ENCODE measurements at regions not wholly inside any gene's neighbourhood (a gene's known extent, or its start where the extent isn't known, plus 50 kb on each side); places are given as distances from the start of the nearest gene placed in this dataset.

DNA sequence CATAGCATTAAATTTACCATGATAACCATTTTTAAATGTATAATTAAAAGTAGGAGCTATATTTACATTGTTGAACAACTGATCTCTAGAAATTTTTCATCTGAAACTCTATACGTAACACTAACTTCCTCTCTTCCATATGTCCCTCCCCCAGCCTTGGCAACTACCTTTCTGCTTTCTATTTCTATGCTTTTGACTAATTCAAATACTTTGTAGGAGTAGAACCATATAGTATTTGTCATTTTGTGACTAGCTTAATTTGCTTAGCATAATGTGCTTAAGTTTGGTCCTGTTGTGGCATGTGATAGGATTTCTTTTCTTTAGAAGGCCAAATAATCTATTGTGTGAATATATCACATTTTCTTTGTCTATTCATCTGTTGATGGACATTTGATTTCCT, 225.3 kb upstream of the POT1 start:
- peaks cover 0 to 5% of the 10 kb centered on the region in 2 donors for H3K9me3 ChIP-seq
- ATAC-seq (no peak), DNase-seq (no peak)
- TF ChIP-seq, protein P1, sequence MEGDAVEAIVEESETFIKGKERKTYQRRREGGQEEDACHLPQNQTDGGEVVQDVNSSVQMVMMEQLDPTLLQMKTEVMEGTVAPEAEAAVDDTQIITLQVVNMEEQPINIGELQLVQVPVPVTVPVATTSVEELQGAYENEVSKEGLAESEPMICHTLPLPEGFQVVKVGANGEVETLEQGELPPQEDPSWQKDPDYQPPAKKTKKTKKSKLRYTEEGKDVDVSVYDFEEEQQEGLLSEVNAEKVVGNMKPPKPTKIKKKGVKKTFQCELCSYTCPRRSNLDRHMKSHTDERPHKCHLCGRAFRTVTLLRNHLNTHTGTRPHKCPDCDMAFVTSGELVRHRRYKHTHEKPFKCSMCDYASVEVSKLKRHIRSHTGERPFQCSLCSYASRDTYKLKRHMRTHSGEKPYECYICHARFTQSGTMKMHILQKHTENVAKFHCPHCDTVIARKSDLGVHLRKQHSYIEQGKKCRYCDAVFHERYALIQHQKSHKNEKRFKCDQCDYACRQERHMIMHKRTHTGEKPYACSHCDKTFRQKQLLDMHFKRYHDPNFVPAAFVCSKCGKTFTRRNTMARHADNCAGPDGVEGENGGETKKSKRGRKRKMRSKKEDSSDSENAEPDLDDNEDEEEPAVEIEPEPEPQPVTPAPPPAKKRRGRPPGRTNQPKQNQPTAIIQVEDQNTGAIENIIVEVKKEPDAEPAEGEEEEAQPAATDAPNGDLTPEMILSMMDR (IDR thresholded peaks at IDR 0.05): no peak
- no peaks in the 10 kb centered on the region for H3K27me3 ChIP-seq
- H3K4me1 ChIP-seq: no peaks in the 10 kb centered on the region
- H3K4me3 ChIP-seq: no peak overlapping the region
- H3K27ac ChIP-seq: no peak overlapping the region
- H3K36me3 ChIP-seq: no peaks in the 10 kb centered on the region
- intact Hi-C loops (cut with DNase I): no loop called here

DNA sequence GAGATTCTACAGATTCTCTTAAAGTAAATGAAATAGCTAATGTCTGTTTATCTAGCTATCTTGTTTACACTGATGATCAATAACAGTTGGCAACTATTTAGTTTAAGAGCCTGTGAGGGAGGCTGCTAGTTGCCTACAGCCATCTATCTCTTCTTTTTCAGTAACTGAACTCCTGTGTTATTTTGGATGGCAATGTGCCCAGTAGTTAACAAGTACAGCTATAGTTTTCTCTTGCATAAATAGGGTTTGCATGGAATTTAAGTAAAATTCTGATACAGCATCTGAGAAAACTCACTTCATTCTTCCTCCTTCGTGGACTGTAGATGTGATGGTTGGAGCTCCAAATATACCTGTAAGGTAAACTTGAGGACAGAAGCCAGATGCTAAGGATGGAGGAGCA, 219.5 kb upstream of the POT1 start:
- H3K9me3 ChIP-seq: no peaks in the 10 kb centered on the region
- no peak for ATAC-seq
- no peak overlapping the region for H3K4me3 ChIP-seq
- no peaks in the 10 kb centered on the region for H3K36me3 ChIP-seq
- no peaks in the 10 kb centered on the region for H3K4me1 ChIP-seq
- TF ChIP-seq, protein P1 (IDR thresholded peaks at IDR 0.05): no peak
- intact Hi-C loops (cut with DNase I): no loop called here
- H3K27me3 ChIP-seq: no peaks in the 10 kb centered on the region
- peak in 1 of 4 donors; percentile 3 for DNase-seq
- no peak overlapping the region for H3K27ac ChIP-seq

DNA sequence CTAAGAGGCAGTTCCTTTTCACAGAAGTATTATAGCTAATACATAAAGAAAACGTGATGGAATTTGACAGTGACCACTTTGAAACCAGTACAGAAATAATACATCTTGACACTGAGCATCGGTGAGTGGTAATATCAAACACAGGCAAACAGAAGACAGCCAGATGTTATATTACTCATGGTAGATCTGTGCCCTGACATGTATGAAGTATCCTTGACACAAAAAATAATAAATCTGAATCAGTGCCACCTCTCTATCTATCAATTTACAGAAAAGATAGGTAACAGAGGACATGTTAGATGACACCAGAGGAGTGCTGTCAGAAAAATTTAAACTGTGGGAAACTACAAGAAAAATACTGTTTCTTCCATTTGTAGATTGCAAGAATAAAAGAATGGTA, 217.4 kb upstream of the POT1 start:
- Histone ChIP-seq H3K4me3 (no peak overlapping the region), H3K27me3 (no peaks in the 10 kb centered on the region), H3K9me3 (no peaks in the 10 kb centered on the region), H3K4me1 (no peaks in the 10 kb centered on the region), H3K36me3 (no peaks in the 10 kb centered on the region), H3K27ac (no peak overlapping the region)
- DNase-seq: no peak
- intact Hi-C loops (cut with DNase I): no loop called here
- TF ChIP-seq, protein P1 (IDR thresholded peaks at IDR 0.05): no peak
- ATAC-seq: no peak

DNA sequence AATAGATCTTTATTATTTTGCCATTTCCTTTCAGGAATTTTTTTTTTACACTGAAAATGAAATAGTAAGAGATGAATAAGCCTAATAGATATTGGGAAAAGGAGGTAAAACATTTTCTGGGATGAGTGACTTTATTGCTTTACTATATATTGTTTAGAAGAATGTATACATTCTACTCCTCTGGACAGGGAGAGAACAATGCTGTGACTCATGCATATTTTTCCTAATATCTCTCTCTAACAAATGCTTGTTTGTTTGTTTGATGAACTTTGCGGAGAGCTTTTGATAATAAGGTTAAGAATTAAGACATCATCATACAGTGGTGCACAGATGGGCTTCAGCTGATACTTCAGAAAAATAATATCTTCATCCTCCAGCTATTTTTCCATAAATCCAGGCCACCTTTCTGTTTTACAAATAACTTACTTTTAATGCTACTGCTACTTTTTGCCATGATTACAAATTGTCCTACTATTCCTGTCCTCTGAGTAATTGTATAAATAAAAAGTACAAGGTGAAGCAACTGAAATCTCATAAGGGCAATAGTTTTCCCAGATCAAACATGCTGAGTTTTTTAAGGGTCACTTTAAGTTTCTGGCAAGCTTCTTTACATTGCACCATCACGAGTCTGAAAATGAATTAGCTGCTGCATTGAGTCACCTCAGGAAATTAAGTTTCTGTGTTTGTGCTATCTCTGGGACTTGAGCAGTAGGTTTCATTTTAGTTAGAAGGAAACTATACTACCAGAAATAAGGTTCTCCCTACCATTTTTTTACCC, 207.3 kb upstream of the POT1 start:
- Histone ChIP-seq H3K27me3 (no peaks in the 10 kb centered on the region), H3K9me3 (no peaks in the 10 kb centered on the region), H3K4me1 (no peaks in the 10 kb centered on the region), H3K4me3 (no peak overlapping the region), H3K36me3 (no peaks in the 10 kb centered on the region), H3K27ac (peak overlapping the region in 1 of 2 donors; percentile 14)
- intact Hi-C loops (cut with DNase I): no loop called here
- DNase-seq (peak in 2 of 4 donors; percentile 4 to 27), ATAC-seq (peak; percentile 86)
- TF ChIP-seq, protein P1 (IDR thresholded peaks at IDR 0.05): no peak

DNA sequence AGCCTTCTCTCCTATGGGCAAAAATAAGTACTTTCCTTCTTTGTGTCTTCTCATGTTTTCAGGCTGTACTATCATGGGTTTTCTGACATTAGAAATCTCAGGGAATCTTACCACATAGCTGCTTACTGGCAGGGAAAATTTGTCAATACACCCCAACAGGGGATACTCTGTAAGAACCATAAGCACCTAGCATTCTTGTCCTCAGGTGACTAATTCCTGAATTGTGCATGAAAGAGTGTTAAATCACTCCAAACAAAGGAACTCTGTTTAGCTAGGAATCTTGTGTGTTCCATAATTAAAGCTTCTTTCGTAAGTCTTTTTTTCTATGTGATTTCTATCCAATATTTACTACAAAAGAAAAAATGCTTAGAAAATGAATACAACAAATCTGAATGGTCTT, 206.7 kb upstream of the POT1 start:
- no peaks in the 10 kb centered on the region for H3K27me3 ChIP-seq
- no peak overlapping the region for H3K27ac ChIP-seq
- H3K4me3 ChIP-seq: no peak overlapping the region
- DNase-seq: no peak
- TF ChIP-seq, protein P1 (IDR thresholded peaks at IDR 0.05): no peak
- no peaks in the 10 kb centered on the region for H3K36me3 ChIP-seq
- H3K4me1 ChIP-seq: no peaks in the 10 kb centered on the region
- no peaks in the 10 kb centered on the region for H3K9me3 ChIP-seq
- intact Hi-C loops (cut with DNase I): no loop called here
- ATAC-seq: peak; percentile 51
